Adipocyte (in vitro differentiated cells): ENCODE measurements at regions not wholly inside any gene's neighbourhood (a gene's known extent, or its start where the extent isn't known, plus 50 kb on each side); places are given as distances from the start of the nearest gene placed in this dataset.
"Not testable (repeated sequence)": the region's sequence is repeated elsewhere in the genome, so short reads cannot be mapped to it uniquely, and the experiment has no call there.

Experiments used
- DNase-seq: peaks from one replicate; pipeline ENCODE4 v3.0.0-alpha.2; 2015; ENCODE audit warnings: low read depth
- H3K27me3 ChIP-seq: replicated peaks from 2 replicates; pipeline ENCODE4 v1.7.0; 2013; ENCODE audit warnings: mild to moderate bottlenecking, low read length, moderate library complexity; ENCODE audit not compliant: control insufficient read depth, insufficient read depth
- H3K36me3 ChIP-seq: 2 replicates; pipeline ENCODE4 v1.7.0; 2013; ENCODE audit warnings: low read length, mild to moderate bottlenecking, moderate library complexity; ENCODE audit not compliant: control insufficient read depth, insufficient read depth, severe bottlenecking
- H3K4me1 ChIP-seq: 2 replicates; pipeline ENCODE4 v1.7.0; 2013; ENCODE audit warnings: mild to moderate bottlenecking, low read length, moderate library complexity; ENCODE audit not compliant: control insufficient read depth, insufficient read depth
- H3K4me3 ChIP-seq: 2 replicates; pipeline ENCODE4 v1.7.0; 2013; ENCODE audit warnings: mild to moderate bottlenecking, low read length, moderate library complexity
- H3K9ac ChIP-seq: 2 replicates; pipeline ENCODE4 v1.7.0; 2013; ENCODE audit warnings: mild to moderate bottlenecking, low read length, moderate library complexity
- H3K9me3 ChIP-seq: 2 replicates; pipeline ENCODE4 v1.7.0; 2013; ENCODE audit warnings: mild to moderate bottlenecking, low read length, moderate library complexity; ENCODE audit not compliant: control insufficient read depth

- H3K36me3 ChIP-seq = no peaks in the 10 kb centered on the region
- DNase-seq = no peak
- no peaks in the 10 kb centered on the region for H3K27me3 ChIP-seq
- no peak overlapping the region for H3K9ac ChIP-seq
- no peak overlapping the region for H3K4me3 ChIP-seq
- H3K4me1 ChIP-seq = peaks cover 28% of the 10 kb centered on the region
- H3K9me3 ChIP-seq = no peaks in the 10 kb centered on the region
Measured at GRCh38 chr5:143642791-143643190, 169.2 kb upstream of the HMHB1 start.

- DNase-seq = peak; percentile 30
- Histone ChIP-seq H3K9me3 (no peaks in the 10 kb centered on the region), H3K27me3 (no peaks in the 10 kb centered on the region), H3K9ac (no peak overlapping the region), H3K4me3 (no peak overlapping the region), H3K36me3 (no peaks in the 10 kb centered on the region), H3K4me1 (peaks cover 37% of the 10 kb centered on the region)
Measured at GRCh38 chr5:143641549-143642355, 170.2 kb upstream of the HMHB1 start.

GRCh38 chr5:143638654-143639053 is 173.3 kb upstream of the HMHB1 start:
- Histone ChIP-seq H3K27me3 (no peaks in the 10 kb centered on the region), H3K4me3 (no peak overlapping the region), H3K9me3 (no peaks in the 10 kb centered on the region), H3K36me3 (no peaks in the 10 kb centered on the region), H3K9ac (no peak overlapping the region), H3K4me1 (peaks cover 45% of the 10 kb centered on the region)
- DNase-seq = no peak

- Histone ChIP-seq H3K27me3 (no peaks in the 10 kb centered on the region), H3K9ac (peak overlapping the region; percentile 18)
Measured at GRCh38 chr5:143636931-143637528, 174.9 kb upstream of the HMHB1 start.

GRCh38 chr5:143635888-143636287 is 176.1 kb upstream of the HMHB1 start:
- no peak overlapping the region for H3K4me3 ChIP-seq
- H3K9ac ChIP-seq = no peak overlapping the region
- no peaks in the 10 kb centered on the region for H3K36me3 ChIP-seq
- peaks cover 19% of the 10 kb centered on the region for H3K4me1 ChIP-seq
- no peaks in the 10 kb centered on the region for H3K9me3 ChIP-seq
- H3K27me3 ChIP-seq = no peaks in the 10 kb centered on the region
- DNase-seq = no peak

More at GRCh38 chr5:143636931-143637528, 174.9 kb upstream of the HMHB1 start:
- Histone ChIP-seq H3K36me3 (no peaks in the 10 kb centered on the region), H3K9me3 (no peaks in the 10 kb centered on the region), H3K4me3 (no peak overlapping the region), H3K4me1 (peaks cover 29% of the 10 kb centered on the region)
- peak; percentile 24 for DNase-seq

GRCh38 chr5:143635146-143635752 is 176.7 kb upstream of the HMHB1 start:
- H3K27me3 ChIP-seq = no peaks in the 10 kb centered on the region
- no peak overlapping the region for H3K9ac ChIP-seq
- H3K4me3 ChIP-seq = no peak overlapping the region
- peaks cover 18% of the 10 kb centered on the region for H3K4me1 ChIP-seq
- DNase-seq = peak; percentile 23
- H3K9me3 ChIP-seq = no peaks in the 10 kb centered on the region
- H3K36me3 ChIP-seq = no peaks in the 10 kb centered on the region

- Histone ChIP-seq H3K4me3 (no peak overlapping the region), H3K27me3 (no peaks in the 10 kb centered on the region)
- DNase-seq = no peak
Measured at GRCh38 chr5:143634689-143635088, 177.3 kb upstream of the HMHB1 start.

GRCh38 chr5:143629871-143630659 is 181.9 kb upstream of the HMHB1 start:
- H3K4me1 ChIP-seq = no peaks in the 10 kb centered on the region
- H3K9ac ChIP-seq = no peak overlapping the region
- H3K27me3 ChIP-seq = no peaks in the 10 kb centered on the region
- no peaks in the 10 kb centered on the region for H3K9me3 ChIP-seq
- no peaks in the 10 kb centered on the region for H3K36me3 ChIP-seq
- peak; percentile 37 for DNase-seq
- H3K4me3 ChIP-seq = no peak overlapping the region

More at GRCh38 chr5:143634689-143635088, 177.3 kb upstream of the HMHB1 start:
- H3K9me3 ChIP-seq = no peaks in the 10 kb centered on the region
- H3K4me1 ChIP-seq = peaks cover 18% of the 10 kb centered on the region
- no peaks in the 10 kb centered on the region for H3K36me3 ChIP-seq
- no peak overlapping the region for H3K9ac ChIP-seq

GRCh38 chr5:143625048-143625447 is 186.9 kb upstream of the HMHB1 start:
- not testable (repeated sequence) for H3K36me3 ChIP-seq, DNase-seq, H3K4me3 ChIP-seq, H3K9me3 ChIP-seq, H3K27me3 ChIP-seq, H3K4me1 ChIP-seq, H3K9ac ChIP-seq

- Histone ChIP-seq H3K36me3 (no peaks in the 10 kb centered on the region), H3K4me1 (no peaks in the 10 kb centered on the region), H3K9me3 (no peaks in the 10 kb centered on the region), H3K9ac (no peak overlapping the region), H3K27me3 (no peaks in the 10 kb centered on the region), H3K4me3 (no peak overlapping the region)
- no peak for DNase-seq
Measured at GRCh38 chr5:143624465-143624864, 187.5 kb upstream of the HMHB1 start.

- DNase-seq = no peak
- Histone ChIP-seq H3K9ac (no peak overlapping the region), H3K4me1 (peaks cover 5% of the 10 kb centered on the region), H3K27me3 (no peaks in the 10 kb centered on the region), H3K36me3 (no peaks in the 10 kb centered on the region), H3K4me3 (no peak overlapping the region), H3K9me3 (no peaks in the 10 kb centered on the region)
Measured at GRCh38 chr5:143619040-143619439, 192.9 kb upstream of the HMHB1 start.
